GM19025 (cell line): ENCODE measurements at regions not wholly inside any gene's neighbourhood (a gene's known extent, or its start where the extent isn't known, plus 50 kb on each side); places are given as distances from the start of the nearest gene placed in this dataset.

Experiments used
- ATAC-seq: cut with Tn5 transposase; IDR thresholded peaks from one replicate; pipeline ENCODE4 v1.9.1; 2021; ENCODE audit warnings: mild to moderate bottlenecking, low read depth, moderate library complexity; ENCODE audit not compliant: unreplicated experiment

DNA sequence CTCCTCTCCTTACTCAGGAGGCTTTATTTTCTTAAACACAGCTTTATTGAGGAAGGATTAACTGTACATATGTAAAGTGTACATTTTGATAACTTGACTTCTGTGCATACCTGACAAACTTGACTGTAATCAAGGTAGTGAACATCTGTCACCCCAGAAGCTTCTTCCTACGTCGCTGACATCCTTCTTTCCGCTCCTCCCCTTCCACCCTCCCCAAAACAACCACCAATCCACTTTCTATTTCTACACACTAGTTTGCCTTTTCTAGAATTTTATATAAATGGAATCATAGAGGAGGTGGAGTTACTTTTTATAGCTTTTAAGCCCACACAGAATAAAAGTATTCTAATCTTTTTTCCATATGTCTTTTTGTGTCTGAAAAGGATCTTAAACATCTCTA, 225.2 kb upstream of the RBFOX1 start:
- no peak for ATAC-seq

GRCh38 chr16:7103056-7103455, 229.6 kb upstream of the RBFOX1 start:
- ATAC-seq: no peak

DNA sequence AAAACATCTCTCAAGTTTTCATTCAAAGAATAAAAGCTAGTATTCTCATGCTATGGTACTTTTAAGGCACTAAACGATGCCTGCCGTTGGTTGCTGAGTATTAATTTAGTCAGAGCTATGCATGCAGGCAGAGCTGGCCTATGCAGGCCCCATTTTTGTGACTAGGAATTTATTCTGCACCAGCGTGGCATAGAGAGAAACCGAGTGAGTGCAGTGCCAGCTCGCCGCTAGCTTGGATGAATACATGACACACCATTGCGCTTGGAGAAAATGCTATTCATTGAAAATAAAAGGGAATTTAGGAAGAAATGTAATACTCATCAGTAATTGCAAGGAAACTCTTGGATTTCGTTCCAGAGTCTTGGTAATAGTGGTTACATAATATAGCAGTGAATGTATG, 231.6 kb upstream of the RBFOX1 start:
- no peak for ATAC-seq

GRCh38 chr16:7097518-7097917, 235.1 kb upstream of the RBFOX1 start:
- ATAC-seq: no peak

GRCh38 chr16:7093511-7093910, 239.1 kb upstream of the RBFOX1 start:
- ATAC-seq: no peak

- no peak for ATAC-seq
Observed at GRCh38 chr16:7090628-7091115, 242.0 kb upstream of the RBFOX1 start.

GRCh38 chr16:7089751-7090150, 242.9 kb upstream of the RBFOX1 start:
- no peak for ATAC-seq

DNA sequence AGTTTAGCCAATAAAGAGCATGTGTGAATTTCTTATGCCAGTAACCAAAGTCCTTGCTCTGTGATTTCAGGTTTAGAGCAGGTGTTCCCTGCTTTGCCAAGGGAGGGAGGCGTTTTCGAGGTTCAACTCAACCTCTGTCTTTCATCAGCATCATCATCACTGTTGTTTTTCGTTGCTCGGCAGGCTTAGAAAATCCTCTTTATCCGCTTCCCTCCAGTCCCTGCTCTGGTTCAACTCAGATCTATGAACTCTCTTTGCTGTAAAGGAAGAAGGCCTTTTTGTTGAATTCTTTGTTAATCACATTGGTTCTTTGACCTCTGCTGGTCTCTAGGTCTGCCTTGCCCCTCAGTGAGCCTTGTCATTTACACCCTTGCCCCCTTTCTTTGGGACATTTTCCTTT, 243.9 kb upstream of the RBFOX1 start:
- ATAC-seq: no peak

DNA sequence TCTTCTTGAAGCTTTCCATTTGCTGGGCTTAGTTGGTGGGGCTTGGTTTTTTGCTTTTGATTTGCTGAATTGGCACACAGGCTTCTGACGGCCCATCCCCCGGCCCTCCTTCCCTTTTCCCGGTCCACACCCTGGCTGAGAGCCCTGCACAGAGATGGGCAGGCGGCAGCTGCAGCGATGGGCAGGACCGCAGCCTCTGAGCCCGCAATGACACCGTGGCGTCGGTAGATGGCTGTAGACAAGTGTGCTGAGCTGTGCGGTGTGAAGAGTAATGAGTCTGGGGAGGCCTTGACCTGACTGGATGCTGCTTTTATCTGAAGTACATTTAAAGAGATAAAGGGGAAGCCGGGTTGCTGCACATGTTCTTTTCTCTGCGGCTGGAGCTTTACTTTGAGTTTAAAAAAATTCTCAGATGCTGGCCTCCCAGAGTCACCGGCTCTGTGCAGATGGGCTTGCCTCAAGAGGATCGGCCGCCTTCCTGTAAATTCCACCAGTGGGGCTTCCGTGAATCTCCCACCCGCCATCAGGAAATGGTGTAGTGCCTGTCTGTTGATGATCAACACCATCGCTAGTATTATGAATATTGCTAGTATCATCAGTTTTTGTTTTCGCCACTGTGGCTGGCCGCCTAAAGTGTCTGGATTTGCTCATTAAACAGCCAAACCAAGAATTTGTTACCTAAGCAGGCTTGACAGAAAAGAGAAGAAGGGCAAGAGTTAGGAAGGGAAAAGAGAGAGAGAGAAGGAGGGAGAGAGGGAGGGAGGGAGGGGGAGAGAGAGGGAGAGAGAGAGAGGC, 245.6 kb upstream of the RBFOX1 start:
- no peak for ATAC-seq

- no peak for ATAC-seq
Observed at GRCh38 chr16:7085776-7086175, 246.9 kb upstream of the RBFOX1 start.

DNA sequence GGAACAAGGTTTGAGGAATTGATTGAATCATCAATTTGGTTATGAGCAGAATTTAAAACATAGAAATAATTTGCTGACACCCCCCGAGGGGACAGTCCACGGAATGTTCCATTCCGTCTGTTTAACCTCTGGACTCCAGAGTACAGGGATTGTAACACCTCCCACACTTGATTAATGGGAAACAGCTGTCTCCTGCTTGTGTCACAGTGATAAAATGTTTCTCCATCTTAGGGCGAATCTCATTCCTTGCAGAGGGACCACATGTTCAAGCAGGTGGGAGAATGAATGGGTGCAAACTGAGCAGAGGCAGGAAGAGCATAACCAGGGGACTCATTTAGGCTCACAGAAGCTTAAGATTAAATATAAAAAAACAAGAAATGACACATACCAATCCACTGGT, 249.5 kb upstream of the RBFOX1 start:
- ATAC-seq: no peak

DNA sequence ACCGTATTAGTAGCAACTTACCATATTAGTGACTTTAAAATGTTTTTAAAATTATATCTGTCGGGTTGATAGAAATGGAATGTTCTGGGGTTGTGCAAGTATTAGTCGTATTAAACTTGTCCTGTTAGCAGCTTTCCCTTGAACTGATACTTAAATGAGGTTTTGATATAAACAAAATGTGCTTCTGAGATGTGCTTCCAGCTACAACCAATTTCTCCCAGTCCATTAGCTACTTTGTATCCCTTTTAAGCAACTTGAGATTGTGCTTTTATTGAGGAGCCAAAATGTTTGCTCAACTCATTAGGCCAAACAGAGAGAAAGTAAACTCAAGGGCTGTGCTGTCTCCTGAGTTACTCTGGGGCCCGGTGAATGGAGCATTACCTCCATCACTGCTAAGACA, 255.0 kb upstream of the RBFOX1 start:
- no peak for ATAC-seq

GRCh38 chr16:7074715-7075114, 257.9 kb upstream of the RBFOX1 start:
- no peak for ATAC-seq

DNA sequence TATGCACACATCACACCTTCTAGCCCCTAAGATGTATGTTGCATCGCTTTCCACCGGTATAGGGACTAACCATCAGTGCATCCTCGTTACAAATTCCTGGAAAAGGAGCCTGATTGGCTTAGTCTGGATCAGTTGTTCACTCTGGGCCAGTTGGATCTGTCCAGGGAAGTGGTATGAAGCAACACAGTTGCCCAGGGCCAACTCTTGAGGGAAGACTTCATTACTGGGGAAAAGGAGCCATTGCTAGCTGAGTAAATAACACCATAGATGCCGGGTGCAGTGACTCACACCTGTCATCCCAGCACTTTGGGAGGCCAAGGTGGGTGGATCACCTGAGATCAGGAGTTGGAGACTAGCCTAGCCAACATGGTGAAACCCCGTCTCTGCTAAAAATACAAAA, 275.2 kb upstream of the RBFOX1 start:
- ATAC-seq: no peak

DNA sequence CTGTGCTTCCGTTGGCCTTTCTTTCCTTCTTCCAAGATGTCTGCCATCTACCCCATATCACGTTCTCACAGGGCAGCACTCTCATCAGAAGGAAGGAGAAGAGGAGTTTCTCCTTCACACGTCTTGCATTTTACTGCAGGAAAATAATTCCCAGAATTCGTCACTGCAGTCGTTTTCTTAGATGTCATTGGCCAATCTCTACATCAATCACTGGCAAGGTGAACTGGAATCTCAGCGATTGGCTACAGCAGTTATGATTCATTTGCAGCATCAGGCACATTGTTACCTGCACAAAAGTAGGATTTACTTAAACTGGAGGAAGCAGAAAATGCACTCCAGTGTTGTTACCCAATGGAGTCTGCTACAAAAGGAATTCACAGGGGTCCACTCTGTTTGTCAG, 277.2 kb upstream of the RBFOX1 start:
- ATAC-seq: no peak

- no peak for ATAC-seq
Observed at GRCh38 chr16:7051591-7052349, 280.9 kb upstream of the RBFOX1 start.

GRCh38 chr16:7044331-7044730, 288.3 kb upstream of the RBFOX1 start:
- no peak for ATAC-seq

DNA sequence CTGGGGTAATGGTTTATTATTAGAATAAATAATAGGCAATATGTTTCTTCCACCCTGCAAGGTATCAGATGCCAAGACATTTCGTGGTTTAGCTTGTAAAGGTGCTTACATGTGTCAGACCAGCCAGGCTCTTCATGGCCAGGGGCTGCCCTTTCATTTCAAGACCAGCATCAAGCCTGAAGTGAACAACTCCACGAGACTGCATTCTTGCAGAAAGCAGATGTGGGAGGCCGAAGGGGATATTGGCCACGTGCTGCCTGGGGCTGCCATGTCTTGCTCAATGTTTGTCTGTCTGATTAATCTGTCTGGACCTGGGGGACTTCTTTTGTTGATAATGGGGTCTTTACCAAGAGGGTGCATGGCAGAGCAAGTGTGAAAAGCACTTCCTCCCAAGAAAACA, 294.2 kb upstream of the RBFOX1 start:
- ATAC-seq: no peak

- ATAC-seq: no peak
Observed at GRCh38 chr16:7037495-7037894, 295.1 kb upstream of the RBFOX1 start.

- no peak for ATAC-seq
Observed at GRCh38 chr16:7031031-7031430, 301.6 kb upstream of the RBFOX1 start.

DNA sequence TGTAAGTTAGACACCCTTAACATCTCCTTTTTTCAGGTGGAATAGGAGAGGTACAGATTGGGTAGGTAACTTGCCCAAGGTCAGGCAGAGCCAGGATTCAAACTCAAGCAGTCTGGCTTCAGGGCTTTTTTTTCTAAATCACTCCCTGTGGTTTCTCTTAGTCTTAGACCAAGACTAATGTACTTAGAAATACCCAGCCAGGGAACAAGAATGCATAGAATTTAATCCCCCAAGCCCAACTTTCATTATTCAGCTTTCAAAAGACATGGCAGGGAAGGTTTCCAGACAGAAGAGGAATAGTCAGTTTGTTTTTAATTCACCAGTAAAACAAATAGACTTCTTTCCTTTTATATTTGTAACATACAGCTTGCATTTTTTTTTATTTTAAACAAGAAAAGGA, 305.2 kb upstream of the RBFOX1 start:
- ATAC-seq: no peak

DNA sequence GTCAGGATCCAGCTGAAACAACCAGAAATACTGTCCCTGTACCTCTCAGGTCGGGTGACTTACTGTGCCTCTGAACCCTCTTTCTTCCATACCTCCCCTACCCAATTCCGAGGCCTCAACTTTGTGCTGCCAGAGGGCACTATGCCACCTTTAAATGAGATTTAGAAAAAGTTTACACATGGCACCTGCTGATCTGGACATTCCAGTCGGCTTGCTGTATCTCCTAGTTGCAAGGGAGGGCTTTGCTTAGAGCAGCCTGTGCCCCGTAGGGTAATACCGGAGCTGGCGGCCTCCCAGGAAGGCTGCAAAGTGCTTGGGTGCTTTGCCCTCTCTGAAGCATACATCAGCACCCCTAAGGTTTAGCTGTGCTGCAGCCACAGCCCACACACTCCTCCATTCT, 306.0 kb upstream of the RBFOX1 start:
- ATAC-seq: no peak
